Naive thymus-derived CD8-positive, alpha-beta T cell (primary cell): ENCODE measurements at regions not wholly inside any gene's neighbourhood (a gene's known extent, or its start where the extent isn't known, plus 50 kb on each side); places are given as distances from the start of the nearest gene placed in this dataset.

Source experiments
- ATAC-seq, 2 donors: fragments of 150-1000 bp; cut with Tn5 transposase in 1 of 2; sonication (Bioruptor Pico), chemical (Tn5 transposase) in 1 of 2; 1 replicate in 1 of 2; 2 replicates in 1 of 2; pipeline ENCODE4 v1.10.0; 2021; ENCODE audit warnings: mild to moderate bottlenecking in 2 of 2, moderate library complexity in 2 of 2
- POLR2A ChIA-PET: fragments of 350-600 bp; sonication (Branson Sonifier 250); formaldehyde crosslinking; loops from one replicate; lab custom pipeline; 2021; ENCODE audit warnings: antibody characterized with exemption; lab: Charles Lee
- DNase-seq, 10 donors: peaks; one replicate each; pipeline versions ENCODE4 v3.0.0 to v3.0.0-alpha.2; 2020 to 2022
- H3K27ac Mint-ChIP-seq, 10 donors: one replicate each; pipeline ENCODE4 v1.8.0; 2020 to 2022; ENCODE audit warnings: mild to moderate bottlenecking in 10 of 10, mixed read lengths in 10 of 10, moderate library complexity in 4 of 10, inconsistent platforms in 1 of 10
- H3K27me3 Mint-ChIP-seq, 5 donors: one replicate each; pipeline ENCODE4 v1.8.0; 2021 to 2022; ENCODE audit warnings: mixed read lengths in 5 of 5
- H3K36me3 Mint-ChIP-seq, 3 donors: one replicate each; pipeline ENCODE4 v1.8.0; 2020 to 2022; ENCODE audit warnings: mixed read lengths in 3 of 3, mild to moderate bottlenecking in 2 of 3, inconsistent platforms in 1 of 3
- H3K4me1 Mint-ChIP-seq, 4 donors: one replicate each; pipeline ENCODE4 v1.8.0; 2021 to 2022; ENCODE audit warnings: mixed read lengths in 4 of 4
- H3K4me3 Mint-ChIP-seq, 10 donors: one replicate each; pipeline ENCODE4 v1.8.0; 2020 to 2022; ENCODE audit warnings: mild to moderate bottlenecking in 10 of 10, mixed read lengths in 10 of 10, moderate library complexity in 6 of 10, inconsistent platforms in 1 of 10
- H3K9me3 Mint-ChIP-seq, 9 donors: one replicate each; pipeline ENCODE4 v1.8.0; 2020 to 2022; ENCODE audit warnings: mixed read lengths in 9 of 9, mild to moderate bottlenecking in 3 of 9, inconsistent platforms in 1 of 9, moderate library complexity in 1 of 9

GRCh38 chr2:219830353-219830738, 202.9 kb downstream of the SLC4A3 start:
- H3K27me3 Mint-ChIP-seq = peaks cover 0 to 15% (median 5%) of the 10 kb centered on the region in 5 donors
- no peak overlapping the region for H3K4me3 Mint-ChIP-seq
- H3K4me1 Mint-ChIP-seq = no peaks in the 10 kb centered on the region
- DNase-seq = no peak
- POLR2A ChIA-PET = no interaction called here
- H3K36me3 Mint-ChIP-seq = no peaks in the 10 kb centered on the region
- no peak for ATAC-seq
- H3K9me3 Mint-ChIP-seq = no peaks in the 10 kb centered on the region
- H3K27ac Mint-ChIP-seq = no peak overlapping the region

GRCh38 chr2:219831957-219832356, 204.5 kb downstream of the SLC4A3 start:
- Mint-ChIP-seq H3K27me3 (peaks cover 0 to 15% (median 7%) of the 10 kb centered on the region in 5 donors), H3K9me3 (no peaks in the 10 kb centered on the region)
- ATAC-seq = no peak

GRCh38 chr2:219832904-219833303, 205.5 kb downstream of the SLC4A3 start:
- ATAC-seq (no peak), DNase-seq (no peak)
- POLR2A ChIA-PET = no interaction called here
- no peaks in the 10 kb centered on the region for H3K36me3 Mint-ChIP-seq
- no peak overlapping the region for H3K4me3 Mint-ChIP-seq
- H3K27ac Mint-ChIP-seq = no peak overlapping the region
- H3K27me3 Mint-ChIP-seq = peaks cover 0 to 15% (median 7%) of the 10 kb centered on the region in 5 donors
- H3K9me3 Mint-ChIP-seq = peaks cover 0 to 2% (median 0%) of the 10 kb centered on the region in 9 donors
- no peaks in the 10 kb centered on the region for H3K4me1 Mint-ChIP-seq

More at GRCh38 chr2:219831957-219832356, 204.5 kb downstream of the SLC4A3 start:
- no peak overlapping the region for H3K4me3 Mint-ChIP-seq
- no peak overlapping the region for H3K27ac Mint-ChIP-seq
- no peak for DNase-seq
- no peaks in the 10 kb centered on the region for H3K4me1 Mint-ChIP-seq
- H3K36me3 Mint-ChIP-seq = no peaks in the 10 kb centered on the region
- POLR2A ChIA-PET = no interaction called here

GRCh38 chr2:219835493-219835892, 208.1 kb downstream of the SLC4A3 start:
- Mint-ChIP-seq H3K4me1 (no peaks in the 10 kb centered on the region), H3K27ac (no peak overlapping the region), H3K36me3 (no peaks in the 10 kb centered on the region), H3K4me3 (no peak overlapping the region), H3K9me3 (peaks cover 0 to 2% (median 0%) of the 10 kb centered on the region in 9 donors), H3K27me3 (peaks cover 0 to 15% (median 7%) of the 10 kb centered on the region in 5 donors)
- POLR2A ChIA-PET = no interaction called here
- DNase-seq (no peak), ATAC-seq (no peak)

GRCh38 chr2:219836647-219837177, 209.3 kb downstream of the SLC4A3 start:
- POLR2A ChIA-PET = no interaction called here
- H3K9me3 Mint-ChIP-seq = peaks cover 0 to 2% (median 0%) of the 10 kb centered on the region in 9 donors
- H3K4me1 Mint-ChIP-seq = no peaks in the 10 kb centered on the region
- H3K4me3 Mint-ChIP-seq = no peak overlapping the region
- no peaks in the 10 kb centered on the region for H3K36me3 Mint-ChIP-seq
- ATAC-seq (no peak), DNase-seq (no peak)
- H3K27me3 Mint-ChIP-seq = peaks cover 0 to 11% (median 6%) of the 10 kb centered on the region in 5 donors
- no peak overlapping the region for H3K27ac Mint-ChIP-seq

GRCh38 chr2:219844401-219845091, 217.1 kb downstream of the SLC4A3 start:
- H3K4me3 Mint-ChIP-seq = no peak overlapping the region
- no peaks in the 10 kb centered on the region for H3K36me3 Mint-ChIP-seq
- no peak overlapping the region for H3K27ac Mint-ChIP-seq

GRCh38 chr2:219848882-219849281, 221.5 kb downstream of the SLC4A3 start:
- peaks cover 0 to 5% (median 0%) of the 10 kb centered on the region in 9 donors for H3K9me3 Mint-ChIP-seq
- H3K4me1 Mint-ChIP-seq = peaks cover 0 to 2% (median 0%) of the 10 kb centered on the region in 4 donors
- H3K27me3 Mint-ChIP-seq = peaks cover 3 to 55% (median 20%) of the 10 kb centered on the region in 5 donors
- no peak overlapping the region for H3K27ac Mint-ChIP-seq
- POLR2A ChIA-PET = no interaction called here
- no peak for DNase-seq
- peaks cover 0 to 4% (median 0%) of the 10 kb centered on the region in 3 donors for H3K36me3 Mint-ChIP-seq
- no peak for ATAC-seq
- H3K4me3 Mint-ChIP-seq = no peak overlapping the region

More at GRCh38 chr2:219844401-219845091, 217.1 kb downstream of the SLC4A3 start:
- DNase-seq = no peak
- POLR2A ChIA-PET = no interaction called here
- H3K27me3 Mint-ChIP-seq = peaks cover 1 to 31% (median 9%) of the 10 kb centered on the region in 5 donors
- no peak for ATAC-seq
- no peaks in the 10 kb centered on the region for H3K4me1 Mint-ChIP-seq
- H3K9me3 Mint-ChIP-seq = peaks cover 0 to 2% (median 0%) of the 10 kb centered on the region in 9 donors

GRCh38 chr2:219851169-219851568, 223.7 kb downstream of the SLC4A3 start:
- peaks cover 8 to 64% (median 18%) of the 10 kb centered on the region in 5 donors for H3K27me3 Mint-ChIP-seq
- H3K4me3 Mint-ChIP-seq = no peak overlapping the region
- H3K9me3 Mint-ChIP-seq = peaks cover 0 to 5% (median 0%) of the 10 kb centered on the region in 9 donors
- POLR2A ChIA-PET = no interaction called here
- no peak for DNase-seq
- ATAC-seq = no peak
- peaks cover 0 to 2% (median 0%) of the 10 kb centered on the region in 4 donors for H3K4me1 Mint-ChIP-seq
- peaks cover 0 to 4% (median 0%) of the 10 kb centered on the region in 3 donors for H3K36me3 Mint-ChIP-seq
- H3K27ac Mint-ChIP-seq = no peak overlapping the region

GRCh38 chr2:219851801-219852481, 224.5 kb downstream of the SLC4A3 start:
- no peak overlapping the region for H3K4me3 Mint-ChIP-seq

GRCh38 chr2:219852626-219853025, 225.2 kb downstream of the SLC4A3 start:
- POLR2A ChIA-PET = no interaction called here
- Mint-ChIP-seq H3K27me3 (peaks cover 9 to 78% (median 17%) of the 10 kb centered on the region in 5 donors), H3K36me3 (peaks cover 0 to 4% (median 0%) of the 10 kb centered on the region in 3 donors), H3K4me3 (no peak overlapping the region), H3K9me3 (peaks cover 0 to 5% (median 0%) of the 10 kb centered on the region in 9 donors), H3K4me1 (peaks cover 0 to 2% (median 0%) of the 10 kb centered on the region in 4 donors), H3K27ac (no peak overlapping the region)
- DNase-seq = no peak
- ATAC-seq = no peak

More at GRCh38 chr2:219851801-219852481, 224.5 kb downstream of the SLC4A3 start:
- Mint-ChIP-seq H3K9me3 (peaks cover 0 to 5% (median 0%) of the 10 kb centered on the region in 9 donors), H3K27me3 (peaks cover 10 to 72% (median 17%) of the 10 kb centered on the region in 5 donors), H3K36me3 (peaks cover 0 to 4% (median 0%) of the 10 kb centered on the region in 3 donors), H3K27ac (no peak overlapping the region), H3K4me1 (peaks cover 0 to 2% (median 0%) of the 10 kb centered on the region in 4 donors)
- POLR2A ChIA-PET = no interaction called here
- no peak for DNase-seq
- no peak for ATAC-seq

GRCh38 chr2:219856602-219857001, 229.2 kb downstream of the SLC4A3 start:
- Mint-ChIP-seq H3K4me3 (no peak overlapping the region), H3K27me3 (peaks cover 5 to 73% (median 13%) of the 10 kb centered on the region in 5 donors), H3K27ac (no peak overlapping the region), H3K9me3 (no peaks in the 10 kb centered on the region), H3K4me1 (no peaks in the 10 kb centered on the region), H3K36me3 (peaks cover 0 to 4% (median 0%) of the 10 kb centered on the region in 3 donors)
- POLR2A ChIA-PET = no interaction called here
- no peak for DNase-seq
- no peak for ATAC-seq

GRCh38 chr2:219857751-219858150, 230.3 kb downstream of the SLC4A3 start:
- Mint-ChIP-seq H3K4me3 (no peak overlapping the region), H3K27ac (no peak overlapping the region), H3K36me3 (peaks cover 0 to under 1% (median 0%) of the 10 kb centered on the region in 3 donors), H3K9me3 (no peaks in the 10 kb centered on the region), H3K4me1 (no peaks in the 10 kb centered on the region), H3K27me3 (peaks cover 7 to 65% (median 9%) of the 10 kb centered on the region in 5 donors)
- POLR2A ChIA-PET = no interaction called here
- no peak for DNase-seq
- no peak for ATAC-seq

GRCh38 chr2:219861307-219861706, 233.9 kb downstream of the SLC4A3 start:
- Mint-ChIP-seq H3K9me3 (no peaks in the 10 kb centered on the region), H3K4me3 (no peak overlapping the region), H3K4me1 (no peaks in the 10 kb centered on the region), H3K36me3 (no peaks in the 10 kb centered on the region), H3K27me3 (peaks cover 2 to 31% (median 6%) of the 10 kb centered on the region in 5 donors), H3K27ac (no peak overlapping the region)
- no peak for ATAC-seq
- DNase-seq = no peak
- POLR2A ChIA-PET = no interaction called here
